DND-41 (cell line): ENCODE measurements at regions not wholly inside any gene's neighbourhood (a gene's known extent, or its start where the extent isn't known, plus 50 kb on each side); places are given as distances from the start of the nearest gene placed in this dataset.

Source experiments
- ATAC-seq: fragments of 200-7000 bp; cut with Tn5 transposase; 3 replicates; pipeline ENCODE4 v1.9.1; 2021; ENCODE audit warnings: low read depth; ENCODE audit not compliant: insufficient read depth
- DNase-seq: peaks from one replicate; pipeline ENCODE4 v3.0.0-alpha.2; 2020
- H2AFZ ChIP-seq: 2 replicates; pipeline ENCODE4 v1.6.0; 2012; ENCODE audit warnings: low read depth, low read length
- H3K27ac ChIP-seq: 2 replicates; pipeline ENCODE4 v1.5.1; 2012; ENCODE audit warnings: low read length, inconsistent platforms
- H3K27me3 ChIP-seq: fragments of 200-600 bp; sonication (generic); 2 replicates; pipeline ENCODE4 v1.6.0; 2012; ENCODE audit warnings: low read length, mild to moderate bottlenecking, inconsistent platforms; ENCODE audit not compliant: insufficient read depth, poor library complexity
- H3K36me3 ChIP-seq: 2 replicates; pipeline ENCODE4 v1.5.1; 2012; ENCODE audit warnings: low read length, inconsistent platforms; ENCODE audit not compliant: insufficient read depth
- H3K4me1 ChIP-seq: 2 replicates; pipeline ENCODE4 v1.5.1; 2012; ENCODE audit warnings: mild to moderate bottlenecking, low read length; ENCODE audit not compliant: insufficient read depth
- H3K4me2 ChIP-seq: 2 replicates; pipeline ENCODE4 v1.6.0; 2012; ENCODE audit warnings: mild to moderate bottlenecking, moderate library complexity, low read length, inconsistent platforms; ENCODE audit not compliant: insufficient read depth
- H3K4me3 ChIP-seq, 2 experiments: fragments of 200-600 bp in 1 of 2; shearing (Covaris generic) in 1 of 2; 2 replicates each; pipeline ENCODE4 v1.5.1; 2012 to 2016; ENCODE audit warnings: inconsistent platforms in 2 of 2, low read length in 2 of 2, mild to moderate bottlenecking in 2 of 2, low read depth in 1 of 2, moderate library complexity in 1 of 2
- H3K79me2 ChIP-seq: 2 replicates; pipeline ENCODE4 v1.6.0; 2012; ENCODE audit warnings: low read length, inconsistent platforms; ENCODE audit not compliant: insufficient read depth
- H3K9ac ChIP-seq: 2 replicates; pipeline ENCODE4 v1.6.0; 2012; ENCODE audit warnings: low read depth, mild to moderate bottlenecking, inconsistent platforms, low read length, moderate library complexity
- H3K9me3 ChIP-seq: 2 replicates; pipeline ENCODE4 v1.5.1; 2012; ENCODE audit warnings: low read length, moderate library complexity, mild to moderate bottlenecking, inconsistent platforms; ENCODE audit not compliant: insufficient read depth, severe bottlenecking
- H4K20me1 ChIP-seq: 2 replicates; pipeline ENCODE4 v1.6.0; 2012; ENCODE audit warnings: low read length; ENCODE audit not compliant: insufficient read depth
- CTCF ChIP-seq: IDR thresholded peaks from 2 replicates; pipeline ENCODE4 v1.5.1; 2012; ENCODE audit warnings: borderline replicate concordance, low read length, moderate library complexity, mild to moderate bottlenecking; ENCODE audit not compliant: poor library complexity, severe bottlenecking; ENCODE audit errors: extremely low read depth
- EZH2 ChIP-seq: IDR thresholded peaks from 3 replicates; pipeline ENCODE4 v1.6.1; 2012; ENCODE audit warnings: borderline replicate concordance, low read depth, mild to moderate bottlenecking, moderate library complexity, low read length, inconsistent platforms; ENCODE audit not compliant: severe bottlenecking

- peaks cover 4% of the 10 kb centered on the region for H3K9me3 ChIP-seq
Measured at GRCh38 chr22:47822422-47822821, 1060.0 kb downstream of the TBC1D22A start.

GRCh38 chr22:47818496-47818895 is 1056.0 kb downstream of the TBC1D22A start:
- H3K36me3 ChIP-seq, result no peaks in the 10 kb centered on the region
- H3K27me3 ChIP-seq, result no peaks in the 10 kb centered on the region
- TF ChIP-seq CTCF (no peak), EZH2 (no peak)
- no peaks in the 10 kb centered on the region for H3K79me2 ChIP-seq
- no peak for DNase-seq
- no peak overlapping the region for H3K9ac ChIP-seq
- H3K4me2 ChIP-seq, result no peak overlapping the region
- no peak overlapping the region for H3K27ac ChIP-seq
- ATAC-seq, result no peak
- no peak overlapping the region for H2AFZ ChIP-seq
- no peaks in the 10 kb centered on the region for H3K4me1 ChIP-seq
- no peaks in the 10 kb centered on the region for H4K20me1 ChIP-seq
- peaks cover 10% of the 10 kb centered on the region for H3K9me3 ChIP-seq
- no peak overlapping the region for H3K4me3 ChIP-seq

More at GRCh38 chr22:47822422-47822821, 1060.0 kb downstream of the TBC1D22A start:
- no peaks in the 10 kb centered on the region for H3K36me3 ChIP-seq
- H3K4me3 ChIP-seq, result no peak overlapping the region
- no peak overlapping the region for H3K27ac ChIP-seq
- H2AFZ ChIP-seq, result no peak overlapping the region
- no peak overlapping the region for H3K9ac ChIP-seq
- TF ChIP-seq CTCF, result no peak
- no peak for TF ChIP-seq EZH2
- no peaks in the 10 kb centered on the region for H4K20me1 ChIP-seq
- no peak for ATAC-seq
- no peak for DNase-seq
- H3K4me2 ChIP-seq, result no peak overlapping the region
- H3K27me3 ChIP-seq, result no peaks in the 10 kb centered on the region
- H3K4me1 ChIP-seq, result no peaks in the 10 kb centered on the region
- H3K79me2 ChIP-seq, result no peaks in the 10 kb centered on the region

- Histone ChIP-seq H3K4me2 (no peak overlapping the region), H3K27me3 (no peaks in the 10 kb centered on the region), H3K9me3 (peaks cover 10% of the 10 kb centered on the region), H3K27ac (no peak overlapping the region), H3K4me1 (no peaks in the 10 kb centered on the region), H3K9ac (no peak overlapping the region), H4K20me1 (no peaks in the 10 kb centered on the region), H2AFZ (no peak overlapping the region), H3K4me3 (no peak overlapping the region), H3K36me3 (no peaks in the 10 kb centered on the region), H3K79me2 (no peaks in the 10 kb centered on the region)
- ATAC-seq (no peak), DNase-seq (no peak)
- TF ChIP-seq EZH2 (no peak), CTCF (no peak)
Measured at GRCh38 chr22:47817380-47817779, 1054.9 kb downstream of the TBC1D22A start.

- H3K9ac ChIP-seq, result no peak overlapping the region
Measured at GRCh38 chr22:47816863-47817210, 1054.4 kb downstream of the TBC1D22A start.

More at GRCh38 chr22:47816863-47817210, 1054.4 kb downstream of the TBC1D22A start:
- no peak overlapping the region for H2AFZ ChIP-seq
- no peaks in the 10 kb centered on the region for H3K79me2 ChIP-seq
- no peak overlapping the region for H3K4me3 ChIP-seq
- H3K36me3 ChIP-seq, result no peaks in the 10 kb centered on the region
- ATAC-seq (no peak), DNase-seq (no peak)
- H4K20me1 ChIP-seq, result no peaks in the 10 kb centered on the region
- H3K4me1 ChIP-seq, result no peaks in the 10 kb centered on the region
- no peak for TF ChIP-seq EZH2
- no peaks in the 10 kb centered on the region for H3K27me3 ChIP-seq
- no peak overlapping the region for H3K27ac ChIP-seq
- no peak overlapping the region for H3K4me2 ChIP-seq
- H3K9me3 ChIP-seq, result peaks cover 10% of the 10 kb centered on the region
